ENCODE measurements at regions not wholly inside any gene's neighbourhood (a gene's known extent, or its start where the extent isn't known, plus 50 kb on each side); places are given as distances from the start of the nearest gene placed in this dataset.

DNA sequence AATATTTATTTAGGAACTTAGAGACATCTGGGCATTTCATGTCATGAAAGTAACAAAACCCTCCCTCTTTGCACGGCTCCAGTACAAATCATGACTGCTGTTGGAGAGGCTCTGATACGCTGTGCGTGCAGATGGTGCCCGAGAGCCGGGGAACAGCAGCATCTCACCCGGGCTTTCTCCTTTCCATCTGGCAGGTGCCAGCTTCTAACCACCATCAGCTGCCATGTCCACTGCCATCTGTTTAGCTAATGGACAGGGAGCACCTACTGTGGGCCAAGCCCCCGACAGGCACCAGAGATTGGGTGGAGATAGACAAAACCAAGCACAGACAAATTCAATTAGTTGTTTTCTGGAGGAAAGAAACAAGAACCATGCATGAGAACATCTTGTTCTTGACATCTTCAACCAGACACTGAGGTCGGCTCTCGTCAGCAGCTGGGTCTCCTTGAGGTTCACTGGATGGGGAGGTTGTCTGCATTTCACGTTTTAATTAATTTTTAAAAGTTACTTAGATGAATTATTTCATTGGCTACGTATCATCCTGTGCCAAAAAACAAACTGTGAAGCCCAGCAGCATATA is 323.7 kb downstream of the THBS2 start:
- Histone ChIP-seq H4K91ac (ENCODE audit: low read depth, low read length, poor library complexity) (no peak overlapping the region), H3K9me3 (replicated peaks in 1 of 2; ENCODE audit: control insufficient read depth in 2 of 2, insufficient read depth in 1 of 2, low read depth in 1 of 2, low read length in 2 of 2) (peaks cover 2 to 4% of the 10 kb centered on the region in 2 donors), H2BK120ac (ENCODE audit: low read depth, low read length) (no peak overlapping the region), H2BK12ac (ENCODE audit: low read length) (no peak overlapping the region), H3K14ac (ENCODE audit: low read length) (no peak overlapping the region), H3K27me3 (ENCODE audit: control insufficient read depth in 3 of 3, insufficient read depth in 3 of 3, low read depth in 1 of 3, low read length in 3 of 3) (peaks cover 0 to 4% (median 0%) of the 10 kb centered on the region in 3 experiments), H3K79me1 (ENCODE audit: low read depth, low read length) (peaks cover 2% of the 10 kb centered on the region), H2AK5ac (ENCODE audit: low read depth, low read length) (no peak overlapping the region), H3K4me2 (ENCODE audit: insufficient read depth, low read length, poor library complexity, severe bottlenecking) (no peak overlapping the region), H4K8ac (ENCODE audit: low read depth, low read length) (no peak overlapping the region), H3K4me3 (ENCODE audit: low read length in 2 of 2) (no peak overlapping the region), H3K9ac (ENCODE audit: low read depth, low read length, poor library complexity) (no peak overlapping the region), H3K23ac (ENCODE audit: low read depth, low read length, poor library complexity) (no peak overlapping the region), H3K27ac (replicated peaks; ENCODE audit: low read length) (no peak overlapping the region), H2BK5ac (ENCODE audit: low read length) (no peak overlapping the region), H3K4ac (ENCODE audit: low read length) (no peak overlapping the region), H3K36me3 (replicated peaks in 1 of 2; ENCODE audit: control insufficient read depth in 2 of 2, insufficient read depth in 2 of 2, low read length in 2 of 2) (peaks cover 0 to 4% of the 10 kb centered on the region in 2 donors), H3K4me1 (ENCODE audit: control insufficient read depth in 2 of 2, insufficient read depth in 1 of 2, low read depth in 1 of 2, low read length in 2 of 2) (peaks cover 0 to 5% of the 10 kb centered on the region in 2 donors), H3K18ac (ENCODE audit: low read length) (no peak overlapping the region), H2BK15ac (ENCODE audit: low read length) (no peak overlapping the region), H2AFZ (ENCODE audit: low read length) (no peak overlapping the region)
- no CpG with 5 or more reads among the region's 11 CpGs for WGBS, 2 donors (ENCODE audit: extremely low coverage in 2 of 2, insufficient read length in 2 of 2, insufficient replicate concordance in 1 of 2)
- no peak for DNase-seq (ENCODE audit: low spot score)

DNA sequence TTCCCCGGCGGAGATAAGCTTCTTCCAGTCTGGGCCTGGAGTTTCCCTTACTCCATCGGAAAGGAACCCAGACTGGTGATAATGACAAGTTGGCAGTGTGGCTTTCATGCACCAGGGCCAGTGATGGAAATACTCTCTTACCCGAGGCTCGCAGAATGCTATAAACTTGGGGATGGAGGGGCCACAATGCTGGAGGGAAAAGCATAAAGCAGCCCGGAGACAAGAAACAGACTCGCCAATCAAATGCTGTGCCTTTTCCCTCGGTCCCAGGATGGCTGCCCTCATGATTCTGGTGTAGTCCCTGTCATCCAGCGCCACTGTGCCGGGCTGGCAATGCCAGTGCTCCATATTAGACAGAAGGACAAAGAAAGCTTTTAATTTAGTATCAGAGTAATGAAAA is 325.6 kb downstream of the THBS2 start:
- H3K4me1 ChIP-seq (ENCODE audit: control insufficient read depth in 2 of 2, insufficient read depth in 1 of 2, low read depth in 1 of 2, low read length in 2 of 2): peaks cover 0 to 5% of the 10 kb centered on the region in 2 donors
- peaks cover 2% of the 10 kb centered on the region for H3K79me1 ChIP-seq (ENCODE audit: low read depth, low read length)
- no peak overlapping the region for H3K18ac ChIP-seq (ENCODE audit: low read length)
- H3K27me3 ChIP-seq (ENCODE audit: control insufficient read depth in 3 of 3, insufficient read depth in 3 of 3, low read depth in 1 of 3, low read length in 3 of 3): peaks cover 0 to 4% (median 0%) of the 10 kb centered on the region in 3 experiments
- H2AK5ac ChIP-seq (ENCODE audit: low read depth, low read length): no peak overlapping the region
- H3K4me3 ChIP-seq (ENCODE audit: low read length in 2 of 2): no peak overlapping the region
- no peak overlapping the region for H2BK120ac ChIP-seq (ENCODE audit: low read depth, low read length)
- H3K36me3 ChIP-seq (replicated peaks in 1 of 2; ENCODE audit: control insufficient read depth in 2 of 2, insufficient read depth in 2 of 2, low read length in 2 of 2): peaks cover 0 to 4% of the 10 kb centered on the region in 2 donors
- no peak overlapping the region for H4K91ac ChIP-seq (ENCODE audit: low read depth, low read length, poor library complexity)
- H4K8ac ChIP-seq (ENCODE audit: low read depth, low read length): no peak overlapping the region
- H3K14ac ChIP-seq (ENCODE audit: low read length): no peak overlapping the region
- H2BK15ac ChIP-seq (ENCODE audit: low read length): no peak overlapping the region
- DNase-seq (ENCODE audit: low spot score): no peak
- peaks cover 2 to 4% of the 10 kb centered on the region in 2 donors for H3K9me3 ChIP-seq (replicated peaks in 1 of 2; ENCODE audit: control insufficient read depth in 2 of 2, insufficient read depth in 1 of 2, low read depth in 1 of 2, low read length in 2 of 2)
- H3K9ac ChIP-seq (ENCODE audit: low read depth, low read length, poor library complexity): no peak overlapping the region
- no peak overlapping the region for H2BK12ac ChIP-seq (ENCODE audit: low read length)
- no CpG with 5 or more reads among the region's 10 CpGs for WGBS, 2 donors (ENCODE audit: extremely low coverage in 2 of 2, insufficient read length in 2 of 2, insufficient replicate concordance in 1 of 2)
- H3K4me2 ChIP-seq (ENCODE audit: insufficient read depth, low read length, poor library complexity, severe bottlenecking): no peak overlapping the region
- H2BK5ac ChIP-seq (ENCODE audit: low read length): no peak overlapping the region
- no peak overlapping the region for H3K27ac ChIP-seq (replicated peaks; ENCODE audit: low read length)
- H3K4ac ChIP-seq (ENCODE audit: low read length): no peak overlapping the region
- H3K23ac ChIP-seq (ENCODE audit: low read depth, low read length, poor library complexity): no peak overlapping the region
- H2AFZ ChIP-seq (ENCODE audit: low read length): no peak overlapping the region

DNA sequence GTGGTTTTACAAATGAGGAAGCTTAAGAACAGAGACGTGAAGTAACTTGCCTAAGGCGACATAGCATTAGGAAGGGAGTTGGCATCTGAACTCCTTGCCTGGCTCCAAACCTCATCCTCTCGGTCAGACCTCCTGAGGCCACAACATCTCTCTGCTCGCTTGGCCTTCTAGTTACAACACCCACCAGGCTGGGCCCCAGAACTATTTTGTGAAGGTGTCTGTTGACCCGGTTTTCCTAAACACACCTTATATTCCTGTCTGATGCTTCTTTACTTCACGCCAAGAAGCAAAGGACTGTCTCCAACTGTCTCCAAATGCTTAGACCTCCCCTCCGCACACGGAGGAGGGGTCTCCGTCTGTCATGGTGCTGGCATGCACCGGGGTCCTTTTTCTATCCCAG is 326.6 kb downstream of the THBS2 start:
- Histone ChIP-seq H3K27me3 (ENCODE audit: control insufficient read depth in 3 of 3, insufficient read depth in 3 of 3, low read depth in 1 of 3, low read length in 3 of 3) (peaks cover 0 to 4% (median 0%) of the 10 kb centered on the region in 3 experiments), H3K23ac (ENCODE audit: low read depth, low read length, poor library complexity) (no peak overlapping the region), H3K4ac (ENCODE audit: low read length) (no peak overlapping the region), H3K4me2 (ENCODE audit: insufficient read depth, low read length, poor library complexity, severe bottlenecking) (no peak overlapping the region), H2BK120ac (ENCODE audit: low read depth, low read length) (no peak overlapping the region), H3K9me3 (replicated peaks in 1 of 2; ENCODE audit: control insufficient read depth in 2 of 2, insufficient read depth in 1 of 2, low read depth in 1 of 2, low read length in 2 of 2) (peaks cover 2 to 4% of the 10 kb centered on the region in 2 donors), H3K4me3 (ENCODE audit: low read length in 2 of 2) (no peak overlapping the region), H2AK5ac (ENCODE audit: low read depth, low read length) (no peak overlapping the region), H2BK12ac (ENCODE audit: low read length) (no peak overlapping the region), H2BK15ac (ENCODE audit: low read length) (no peak overlapping the region), H4K8ac (ENCODE audit: low read depth, low read length) (no peak overlapping the region), H2BK5ac (ENCODE audit: low read length) (no peak overlapping the region), H3K4me1 (ENCODE audit: control insufficient read depth in 2 of 2, insufficient read depth in 1 of 2, low read depth in 1 of 2, low read length in 2 of 2) (peaks cover 0 to 5% of the 10 kb centered on the region in 2 donors), H3K14ac (ENCODE audit: low read length) (no peak overlapping the region), H3K27ac (replicated peaks; ENCODE audit: low read length) (no peak overlapping the region), H3K79me1 (ENCODE audit: low read depth, low read length) (peaks cover 2% of the 10 kb centered on the region), H2AFZ (ENCODE audit: low read length) (no peak overlapping the region), H3K18ac (ENCODE audit: low read length) (no peak overlapping the region), H3K9ac (ENCODE audit: low read depth, low read length, poor library complexity) (no peak overlapping the region), H3K36me3 (replicated peaks in 1 of 2; ENCODE audit: control insufficient read depth in 2 of 2, insufficient read depth in 2 of 2, low read length in 2 of 2) (peaks cover 0 to 4% of the 10 kb centered on the region in 2 donors), H4K91ac (ENCODE audit: low read depth, low read length, poor library complexity) (no peak overlapping the region)
- DNase-seq (ENCODE audit: low spot score): no peak
- WGBS, 2 donors (ENCODE audit: extremely low coverage in 2 of 2, insufficient read length in 2 of 2, insufficient replicate concordance in 1 of 2): no CpG with 5 or more reads among the region's 10 CpGs

DNA sequence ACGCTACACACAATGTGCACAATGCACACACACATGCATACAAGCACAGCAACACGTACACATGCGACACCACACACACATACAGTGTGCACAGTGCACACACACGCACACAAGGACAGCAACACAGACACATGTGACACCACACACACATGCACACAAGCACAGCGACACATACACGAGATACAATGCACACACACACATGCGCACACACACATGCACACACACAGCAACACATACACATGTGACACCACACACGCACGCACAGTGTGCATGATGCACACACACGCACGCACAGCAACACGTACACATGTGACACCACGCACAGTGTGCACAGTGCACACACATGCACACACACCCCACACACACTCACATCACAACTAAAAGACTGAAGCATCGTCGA is 327.3 kb downstream of the THBS2 start:
- no CpG with 5 or more reads among the region's 15 CpGs for WGBS, 2 donors (ENCODE audit: extremely low coverage in 2 of 2, insufficient read length in 2 of 2, insufficient replicate concordance in 1 of 2)
- H4K8ac ChIP-seq (ENCODE audit: low read depth, low read length): peak overlapping the region; percentile 97
- peak overlapping the region; percentile 58 for H4K91ac ChIP-seq (ENCODE audit: low read depth, low read length, poor library complexity)
- H3K4me3 ChIP-seq (ENCODE audit: low read length in 2 of 2): peak overlapping the region in 1 of 2 donors; percentile 71
- no peak overlapping the region for H3K27ac ChIP-seq (replicated peaks; ENCODE audit: low read length)
- H2BK120ac ChIP-seq (ENCODE audit: low read depth, low read length): no peak overlapping the region
- peak overlapping the region; percentile 21 for H3K4me2 ChIP-seq (ENCODE audit: insufficient read depth, low read length, poor library complexity, severe bottlenecking)
- H2BK12ac ChIP-seq (ENCODE audit: low read length): peak overlapping the region; percentile 96
- peaks cover 2% of the 10 kb centered on the region for H3K79me1 ChIP-seq (ENCODE audit: low read depth, low read length)
- peak overlapping the region; percentile 91 for H3K9ac ChIP-seq (ENCODE audit: low read depth, low read length, poor library complexity)
- no peak for DNase-seq (ENCODE audit: low spot score)
- H3K14ac ChIP-seq (ENCODE audit: low read length): peak overlapping the region; percentile 95
- H2AFZ ChIP-seq (ENCODE audit: low read length): no peak overlapping the region
- H3K23ac ChIP-seq (ENCODE audit: low read depth, low read length, poor library complexity): peak overlapping the region; percentile 99
- peaks cover 0 to 4% of the 10 kb centered on the region in 2 donors for H3K36me3 ChIP-seq (replicated peaks in 1 of 2; ENCODE audit: control insufficient read depth in 2 of 2, insufficient read depth in 2 of 2, low read length in 2 of 2)
- peaks cover 0 to 4% (median 0%) of the 10 kb centered on the region in 3 experiments for H3K27me3 ChIP-seq (ENCODE audit: control insufficient read depth in 3 of 3, insufficient read depth in 3 of 3, low read depth in 1 of 3, low read length in 3 of 3)
- no peak overlapping the region for H3K4ac ChIP-seq (ENCODE audit: low read length)
- H2AK5ac ChIP-seq (ENCODE audit: low read depth, low read length): peak overlapping the region; percentile 56
- H3K4me1 ChIP-seq (ENCODE audit: control insufficient read depth in 2 of 2, insufficient read depth in 1 of 2, low read depth in 1 of 2, low read length in 2 of 2): peaks cover 0 to 5% of the 10 kb centered on the region in 2 donors
- peaks cover 2 to 4% of the 10 kb centered on the region in 2 donors for H3K9me3 ChIP-seq (replicated peaks in 1 of 2; ENCODE audit: control insufficient read depth in 2 of 2, insufficient read depth in 1 of 2, low read depth in 1 of 2, low read length in 2 of 2)
- peak overlapping the region; percentile 39 for H3K18ac ChIP-seq (ENCODE audit: low read length)
- H2BK5ac ChIP-seq (ENCODE audit: low read length): peak overlapping the region; percentile 27
- H2BK15ac ChIP-seq (ENCODE audit: low read length): no peak overlapping the region

Data from neuronal stem cell (in vitro differentiated cells).